DMS53 (cell line): ENCODE measurements at regions not wholly inside any gene's neighbourhood (a gene's known extent, or its start where the extent isn't known, plus 50 kb on each side); places are given as distances from the start of the nearest gene placed in this dataset.
"Not testable (repeated sequence)": the region's sequence is repeated elsewhere in the genome, so short reads cannot be mapped to it uniquely, and the experiment has no call there.

Source experiments
- DNase-seq: peaks from one replicate; lab custom pipeline; 2025; lab: John Stamatoyannopoulos, UW

- no peak for DNase-seq
Measured at GRCh38 chr2:14424478-14425390, 207.8 kb upstream of the LRATD1 start.

- no peak for DNase-seq
Measured at GRCh38 chr2:14425869-14426268, 206.6 kb upstream of the LRATD1 start.

GRCh38 chr2:14428056-14428455 lies 204.5 kb upstream of the LRATD1 start:
- peak; percentile 7 for DNase-seq

- DNase-seq: no peak
Measured at GRCh38 chr2:14433946-14434495, 198.5 kb upstream of the LRATD1 start.

GRCh38 chr2:14445670-14446069 lies 186.8 kb upstream of the LRATD1 start:
- DNase-seq: no peak

GRCh38 chr2:14448340-14448739 lies 184.2 kb upstream of the LRATD1 start:
- DNase-seq: no peak

- DNase-seq: peak; percentile 46
Measured at GRCh38 chr2:14451312-14451711, 181.2 kb upstream of the LRATD1 start.

GRCh38 chr2:14454202-14454601 lies 178.3 kb upstream of the LRATD1 start:
- DNase-seq: no peak

- DNase-seq: no peak
Measured at GRCh38 chr2:14459786-14460325, 172.7 kb upstream of the LRATD1 start.

- no peak for DNase-seq
Measured at GRCh38 chr2:14475994-14476393, 156.5 kb upstream of the LRATD1 start.

GRCh38 chr2:14479486-14479885 lies 153.0 kb upstream of the LRATD1 start:
- DNase-seq: no peak

GRCh38 chr2:14480120-14480519 lies 152.4 kb upstream of the LRATD1 start:
- DNase-seq: no peak

GRCh38 chr2:14480906-14481305 lies 151.6 kb upstream of the LRATD1 start:
- DNase-seq: peak; percentile 9

GRCh38 chr2:14492920-14493503 lies 139.5 kb upstream of the LRATD1 start:
- no peak for DNase-seq

- DNase-seq: no peak
Measured at GRCh38 chr2:14494759-14495158, 137.8 kb upstream of the LRATD1 start.

- DNase-seq: no peak
Measured at GRCh38 chr2:14501061-14501460, 131.5 kb upstream of the LRATD1 start.

GRCh38 chr2:14506955-14507354 lies 125.6 kb upstream of the LRATD1 start:
- not testable (repeated sequence) for DNase-seq

GRCh38 chr2:14511541-14511940 lies 121.0 kb upstream of the LRATD1 start:
- DNase-seq: no peak

GRCh38 chr2:14513903-14514302 lies 118.6 kb upstream of the LRATD1 start:
- DNase-seq: no peak

- DNase-seq: peak; percentile 16
Measured at GRCh38 chr2:14516844-14517243, 115.7 kb upstream of the LRATD1 start.

- DNase-seq: no peak
Measured at GRCh38 chr2:14517731-14518130, 114.8 kb upstream of the LRATD1 start.

- DNase-seq: no peak
Measured at GRCh38 chr2:14520385-14520945, 112.1 kb upstream of the LRATD1 start.
